Osteocyte (in vitro differentiated cells): ENCODE measurements at regions not wholly inside any gene's neighbourhood (a gene's known extent, or its start where the extent isn't known, plus 50 kb on each side); places are given as distances from the start of the nearest gene placed in this dataset.

ENCODE experiments used
- DNase-seq: peaks from one replicate; pipeline ENCODE4 v3.0.0; 2021; ENCODE audit warnings: mixed read lengths; ENCODE audit not compliant: unreplicated experiment; ENCODE audit errors: extremely low spot score
- H3K27ac Mint-ChIP-seq: one replicate; pipeline ENCODE4 v1.8.0; 2021; ENCODE audit warnings: mild to moderate bottlenecking, mixed read lengths; ENCODE audit not compliant: unreplicated experiment
- H3K27me3 Mint-ChIP-seq: one replicate; pipeline ENCODE4 v1.8.0; 2021; ENCODE audit warnings: mixed read lengths; ENCODE audit not compliant: unreplicated experiment
- H3K36me3 Mint-ChIP-seq: one replicate; pipeline ENCODE4 v1.8.0; 2021; ENCODE audit warnings: mixed read lengths; ENCODE audit not compliant: unreplicated experiment
- H3K4me1 Mint-ChIP-seq: one replicate; pipeline ENCODE4 v1.8.0; 2021; ENCODE audit warnings: mixed read lengths; ENCODE audit not compliant: unreplicated experiment
- H3K4me3 Mint-ChIP-seq: one replicate; pipeline ENCODE4 v1.8.0; 2021; ENCODE audit warnings: mild to moderate bottlenecking, moderate library complexity, mixed read lengths; ENCODE audit not compliant: unreplicated experiment
- H3K9me3 Mint-ChIP-seq: one replicate; pipeline ENCODE4 v1.8.0; 2021; ENCODE audit warnings: mixed read lengths; ENCODE audit not compliant: unreplicated experiment
- TF ChIP-seq, protein P1 (sequence below): fragments of 200-600 bp; sonication (generic); IDR thresholded peaks from 2 replicates; pipeline ENCODE4 v1.5.0; 2021; ENCODE audit warnings: antibody characterized with exemption, mild to moderate bottlenecking, moderate library complexity

DNA sequence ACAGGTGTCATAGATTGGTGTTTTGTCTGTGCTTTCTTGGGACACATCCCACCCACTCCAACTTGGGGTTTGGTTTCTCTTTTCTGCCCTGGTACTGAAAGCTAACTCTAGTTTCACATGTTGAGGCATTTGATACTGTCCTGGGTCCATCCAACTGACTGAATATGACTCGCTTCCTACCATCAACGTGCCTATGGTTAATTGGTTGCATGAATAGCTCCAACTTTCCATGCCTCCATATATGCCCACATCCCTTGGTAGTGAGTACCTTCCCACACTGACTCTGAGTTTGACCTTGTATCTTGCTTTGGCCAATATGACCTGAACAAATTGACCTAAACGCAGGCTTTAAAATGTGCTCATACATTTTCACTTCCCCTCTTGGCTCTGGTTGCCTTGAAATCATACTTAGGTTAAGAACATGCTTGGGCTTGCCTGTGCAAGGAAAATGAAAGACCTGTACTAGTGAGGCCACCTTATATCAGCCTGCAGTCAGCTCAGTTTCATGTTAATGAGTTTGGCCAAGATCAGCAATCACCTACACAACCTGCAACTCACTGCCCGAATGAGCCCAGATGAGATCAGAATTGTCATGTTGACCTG, 81.0 kb upstream of the KCNK2 start:
- Mint-ChIP-seq H3K4me3 (no peak overlapping the region), H3K27me3 (no peaks in the 10 kb centered on the region), H3K4me1 (peaks cover 23% of the 10 kb centered on the region), H3K9me3 (no peaks in the 10 kb centered on the region), H3K36me3 (no peaks in the 10 kb centered on the region), H3K27ac (no peak overlapping the region)
- TF ChIP-seq, protein P1, sequence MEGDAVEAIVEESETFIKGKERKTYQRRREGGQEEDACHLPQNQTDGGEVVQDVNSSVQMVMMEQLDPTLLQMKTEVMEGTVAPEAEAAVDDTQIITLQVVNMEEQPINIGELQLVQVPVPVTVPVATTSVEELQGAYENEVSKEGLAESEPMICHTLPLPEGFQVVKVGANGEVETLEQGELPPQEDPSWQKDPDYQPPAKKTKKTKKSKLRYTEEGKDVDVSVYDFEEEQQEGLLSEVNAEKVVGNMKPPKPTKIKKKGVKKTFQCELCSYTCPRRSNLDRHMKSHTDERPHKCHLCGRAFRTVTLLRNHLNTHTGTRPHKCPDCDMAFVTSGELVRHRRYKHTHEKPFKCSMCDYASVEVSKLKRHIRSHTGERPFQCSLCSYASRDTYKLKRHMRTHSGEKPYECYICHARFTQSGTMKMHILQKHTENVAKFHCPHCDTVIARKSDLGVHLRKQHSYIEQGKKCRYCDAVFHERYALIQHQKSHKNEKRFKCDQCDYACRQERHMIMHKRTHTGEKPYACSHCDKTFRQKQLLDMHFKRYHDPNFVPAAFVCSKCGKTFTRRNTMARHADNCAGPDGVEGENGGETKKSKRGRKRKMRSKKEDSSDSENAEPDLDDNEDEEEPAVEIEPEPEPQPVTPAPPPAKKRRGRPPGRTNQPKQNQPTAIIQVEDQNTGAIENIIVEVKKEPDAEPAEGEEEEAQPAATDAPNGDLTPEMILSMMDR = no peak
- DNase-seq = no peak

DNA sequence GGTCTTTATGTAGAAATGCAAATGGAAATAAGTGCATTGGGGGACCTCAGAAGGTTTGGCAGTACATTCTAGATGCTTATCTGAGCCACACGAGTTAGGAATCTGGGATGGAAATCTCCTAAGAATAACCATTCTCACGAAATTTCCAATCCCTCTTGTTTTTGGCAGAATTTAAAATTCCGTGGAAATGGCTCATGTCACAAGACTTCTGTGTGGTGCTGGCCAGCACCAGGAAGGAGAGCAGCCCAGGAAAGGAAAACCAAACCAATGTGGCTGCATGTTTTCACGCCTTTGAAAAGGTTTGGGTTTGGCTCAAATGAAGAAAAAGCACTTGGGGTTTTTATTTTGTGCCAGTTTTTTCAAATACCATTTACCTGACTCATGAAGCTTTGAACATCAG, 80.1 kb upstream of the KCNK2 start:
- Mint-ChIP-seq H3K36me3 (no peaks in the 10 kb centered on the region), H3K4me1 (peaks cover 23% of the 10 kb centered on the region), H3K27me3 (no peaks in the 10 kb centered on the region), H3K4me3 (no peak overlapping the region), H3K27ac (no peak overlapping the region), H3K9me3 (no peaks in the 10 kb centered on the region)
- DNase-seq = no peak
- TF ChIP-seq, protein P1 = no peak

DNA sequence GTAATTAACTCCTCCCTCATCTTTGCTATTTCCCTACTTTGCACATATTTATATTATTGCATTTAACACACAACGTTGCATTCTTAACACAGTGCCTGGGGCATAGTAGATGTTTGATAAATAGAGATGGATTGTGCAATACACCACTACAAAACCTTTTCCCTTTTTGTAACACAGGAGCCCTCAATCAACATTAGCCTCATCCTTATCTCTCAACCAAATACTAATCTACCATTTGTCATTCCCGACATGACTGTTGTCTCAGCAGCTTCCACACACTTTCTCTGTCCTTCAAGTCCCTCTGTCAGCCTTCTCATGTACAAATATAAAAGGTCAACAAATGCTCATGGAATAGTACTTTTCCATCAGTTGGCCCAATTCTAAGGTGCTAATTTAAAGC, 78.9 kb upstream of the KCNK2 start:
- Mint-ChIP-seq H3K27ac (no peak overlapping the region), H3K4me1 (peaks cover 23% of the 10 kb centered on the region), H3K4me3 (no peak overlapping the region), H3K36me3 (no peaks in the 10 kb centered on the region), H3K27me3 (no peaks in the 10 kb centered on the region), H3K9me3 (no peaks in the 10 kb centered on the region)
- no peak for DNase-seq
- TF ChIP-seq, protein P1 = no peak

DNA sequence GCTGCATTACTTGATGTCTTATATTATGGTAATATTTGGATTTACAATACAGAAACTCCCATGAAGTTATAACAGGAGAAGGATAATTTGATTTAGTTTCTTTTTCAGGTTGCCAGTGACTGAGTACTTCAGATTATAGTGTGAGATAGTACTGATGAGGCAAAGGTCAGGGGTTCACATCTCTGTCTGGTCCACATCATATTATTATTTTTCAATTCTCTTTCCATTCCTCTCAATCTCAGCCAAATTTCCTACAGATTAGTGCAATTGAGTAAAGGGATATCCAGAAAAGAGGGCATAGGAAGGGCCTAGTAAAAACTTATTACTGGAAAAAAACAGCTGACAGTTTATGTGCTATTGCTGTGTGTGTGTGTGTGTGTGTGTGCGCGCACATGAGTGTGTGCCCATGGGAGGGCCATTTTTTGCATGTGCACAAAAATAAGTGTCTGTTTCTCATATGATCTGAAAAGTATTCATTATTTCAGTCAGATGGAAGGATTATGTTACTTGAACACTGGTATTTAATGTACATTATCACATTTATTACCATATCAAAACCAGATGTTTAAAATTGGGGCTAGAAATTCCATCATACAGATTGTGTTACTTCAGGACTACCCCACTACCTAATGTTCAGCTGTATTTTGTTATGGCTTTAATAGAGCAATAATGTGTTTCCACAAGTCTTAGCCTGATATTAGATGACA, 78.3 kb upstream of the KCNK2 start:
- Mint-ChIP-seq H3K27ac (peak overlapping the region; percentile 11), H3K36me3 (no peaks in the 10 kb centered on the region), H3K9me3 (no peaks in the 10 kb centered on the region), H3K4me1 (peaks cover 23% of the 10 kb centered on the region), H3K27me3 (no peaks in the 10 kb centered on the region), H3K4me3 (no peak overlapping the region)
- DNase-seq = no peak
- TF ChIP-seq, protein P1 = no peak

DNA sequence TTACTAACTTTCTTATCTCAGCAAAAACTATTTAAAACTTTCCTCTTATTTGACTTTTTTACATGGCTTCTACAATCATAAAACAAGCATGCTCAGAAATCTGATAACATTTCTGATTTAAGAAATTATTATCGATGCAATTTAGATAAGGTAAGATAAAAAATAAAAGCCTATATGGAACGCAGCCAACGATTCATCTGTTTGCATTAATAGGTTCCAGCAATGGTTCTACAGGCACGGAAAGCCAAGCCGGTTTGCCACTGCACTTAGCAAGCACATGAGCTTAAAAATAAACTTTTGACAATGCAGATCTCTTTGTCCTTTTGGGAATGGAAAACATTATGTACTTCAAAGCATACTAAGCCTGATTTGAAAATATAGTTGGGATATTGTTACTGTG, 77.5 kb upstream of the KCNK2 start:
- Mint-ChIP-seq H3K27ac (peak overlapping the region; percentile 43), H3K9me3 (no peaks in the 10 kb centered on the region), H3K4me3 (no peak overlapping the region)

More for the DNA sequence above, 77.5 kb upstream of the KCNK2 start:
- H3K36me3 Mint-ChIP-seq = no peaks in the 10 kb centered on the region
- DNase-seq = no peak
- no peaks in the 10 kb centered on the region for H3K27me3 Mint-ChIP-seq
- H3K4me1 Mint-ChIP-seq = peaks cover 23% of the 10 kb centered on the region
- TF ChIP-seq, protein P1 = no peak
